Esophagus muscularis mucosa (tissue), 4 donors: ENCODE measurements at regions not wholly inside any gene's neighbourhood (a gene's known extent, or its start where the extent isn't known, plus 50 kb on each side); places are given as distances from the start of the nearest gene placed in this dataset.

ENCODE experiments used
- DNase-seq: peaks from one replicate; pipeline ENCODE4 v3.0.0-alpha.2; 2017; ENCODE audit errors: extremely low spot score
- H3K27ac ChIP-seq, 4 donors: fragments of 200-600 bp; sonication (generic); replicated peaks in 1 of 4; 1 replicate in 3 of 4; 2 replicates in 1 of 4; pipeline ENCODE4 v1.5.1; 2016 to 2019; ENCODE audit warnings: mild to moderate bottlenecking in 1 of 4
- H3K27me3 ChIP-seq, 4 donors: fragments of 200-600 bp; sonication (generic); one replicate each; pipeline versions ENCODE4 v1.5.1 to v1.6.0; 2016 to 2019
- H3K36me3 ChIP-seq, 4 donors: fragments of 200-600 bp; sonication (generic); one replicate each; pipeline ENCODE4 v1.5.1; 2016 to 2019
- H3K4me1 ChIP-seq, 4 donors: fragments of 200-600 bp; sonication (generic); one replicate each; pipeline ENCODE4 v1.5.1; 2016 to 2019
- H3K4me3 ChIP-seq, 4 donors: fragments of 200-600 bp; sonication (generic); 1 replicate in 2 of 4; 2 replicates in 2 of 4; pipeline ENCODE4 v1.5.1; 2016 to 2019; ENCODE audit warnings: mild to moderate bottlenecking in 4 of 4, moderate library complexity in 1 of 4
- H3K9me3 ChIP-seq, 4 donors: fragments of 200-600 bp; sonication (generic); 1 replicate in 3 of 4; 2 replicates in 1 of 4; pipeline ENCODE4 v1.5.1; 2016 to 2019
- CTCF ChIP-seq, 3 experiments: fragments of 200-600 bp in 2 of 3; fragments of 450-650 bp in 1 of 3; sonication (generic) in 2 of 3; IDR thresholded peaks; one replicate each; pipeline ENCODE4 v1.5.1; 2017 to 2019; ENCODE audit warnings: antibody characterized with exemption in 3 of 3, mild to moderate bottlenecking in 2 of 3, moderate library complexity in 1 of 3
- EP300 ChIP-seq: sonication (generic); formaldehyde crosslinking; IDR thresholded peaks from one replicate; pipeline ENCODE4 v1.6.1; 2017; ENCODE audit warnings: antibody characterized with exemption
- POLR2A ChIP-seq: fragments of 450-650 bp; IDR thresholded peaks from one replicate; pipeline ENCODE4 v1.6.1; 2017; ENCODE audit warnings: antibody characterized with exemption, moderate library complexity, mild to moderate bottlenecking, low read depth
- POLR2AphosphoS5 ChIP-seq, 2 donors: sonication (generic); formaldehyde crosslinking; IDR thresholded peaks; one replicate each; pipeline ENCODE4 v1.6.1; 2017; ENCODE audit warnings: antibody characterized with exemption in 2 of 2
- WGBS: methylation state at CpG from one replicate; pipeline ENCODE4 v1.1.5; 2018; 5-methylcytosine and 5-hydroxymethylcytosine counted together
- intact Hi-C: fragments of 100-400 bp; cut with DNase I; formaldehyde crosslinking; loops from one replicate; pipeline ENCODE4 v1.15.1; 2023

GRCh38 chr5:163941079-163941478 is 435.7 kb downstream of the MAT2B start:
- Histone ChIP-seq H3K36me3 (no peaks in the 10 kb centered on the region), H3K27me3 (no peaks in the 10 kb centered on the region), H3K27ac (no peak overlapping the region), H3K4me3 (no peak overlapping the region), H3K4me1 (no peaks in the 10 kb centered on the region), H3K9me3 (no peaks in the 10 kb centered on the region)
- 72% methylated on average over 4 of the region's 4 CpGs for WGBS
- no peak for DNase-seq
- no peak for TF ChIP-seq CTCF (IDR thresholded peaks at IDR 0.05)
- TF ChIP-seq POLR2A: no peak
- TF ChIP-seq POLR2AphosphoS5 (IDR thresholded peaks at IDR 0.05): no peak
- no peak for TF ChIP-seq EP300
- intact Hi-C loops: no loop called here

- intact Hi-C loops: no loop called here
- Histone ChIP-seq H3K9me3 (no peaks in the 10 kb centered on the region), H3K27me3 (no peaks in the 10 kb centered on the region), H3K4me3 (no peak overlapping the region), H3K4me1 (no peaks in the 10 kb centered on the region), H3K27ac (no peak overlapping the region), H3K36me3 (no peaks in the 10 kb centered on the region)
- 81% methylated on average over 1 of the region's 1 CpG for WGBS
- DNase-seq: no peak
- TF ChIP-seq CTCF (IDR thresholded peaks at IDR 0.05): no peak
- TF ChIP-seq POLR2AphosphoS5 (IDR thresholded peaks at IDR 0.05): no peak
- no peak for TF ChIP-seq POLR2A
- TF ChIP-seq EP300: no peak
These were observed 438.1 kb downstream of the MAT2B start for GRCh38 chr5:163943546-163943945.

- no peaks in the 10 kb centered on the region for H3K36me3 ChIP-seq
- H3K4me1 ChIP-seq: no peaks in the 10 kb centered on the region
- intact Hi-C loops: no loop called here
- DNase-seq: no peak
- H3K9me3 ChIP-seq: no peaks in the 10 kb centered on the region
- TF ChIP-seq CTCF (IDR thresholded peaks at IDR 0.05) (no peak), POLR2AphosphoS5 (IDR thresholded peaks at IDR 0.05) (no peak), EP300 (no peak)
- no peaks in the 10 kb centered on the region for H3K27me3 ChIP-seq
- no peak overlapping the region for H3K27ac ChIP-seq
- no peak overlapping the region for H3K4me3 ChIP-seq
These were observed 439.3 kb downstream of the MAT2B start for GRCh38 chr5:163944738-163945137.

GRCh38 chr5:163947848-163948666 is 442.6 kb downstream of the MAT2B start:
- intact Hi-C loops: no loop called here
- WGBS: 58% methylated on average over 11 of the region's 12 CpGs
- TF ChIP-seq POLR2A: no peak
- no peak for TF ChIP-seq CTCF (IDR thresholded peaks at IDR 0.05)
- no peak for TF ChIP-seq POLR2AphosphoS5 (IDR thresholded peaks at IDR 0.05)
- no peak for TF ChIP-seq EP300

GRCh38 chr5:163950248-163950647 is 444.8 kb downstream of the MAT2B start:
- 81% methylated on average over 2 of the region's 3 CpGs for WGBS
- Histone ChIP-seq H3K4me3 (no peak overlapping the region), H3K36me3 (no peaks in the 10 kb centered on the region), H3K27me3 (no peaks in the 10 kb centered on the region), H3K9me3 (no peaks in the 10 kb centered on the region), H3K27ac (no peak overlapping the region), H3K4me1 (no peaks in the 10 kb centered on the region)
- DNase-seq: no peak
- no peak for TF ChIP-seq EP300
- no peak for TF ChIP-seq POLR2A
- intact Hi-C loops: no loop called here

More at GRCh38 chr5:163947848-163948666, 442.6 kb downstream of the MAT2B start:
- no peaks in the 10 kb centered on the region for H3K4me1 ChIP-seq
- H3K27me3 ChIP-seq: no peaks in the 10 kb centered on the region
- H3K4me3 ChIP-seq: no peak overlapping the region
- no peak for DNase-seq
- H3K9me3 ChIP-seq: no peaks in the 10 kb centered on the region
- H3K27ac ChIP-seq: no peak overlapping the region
- H3K36me3 ChIP-seq: no peaks in the 10 kb centered on the region
